Neural progenitor cell (in vitro differentiated cells): ENCODE measurements at regions not wholly inside any gene's neighbourhood (a gene's known extent, or its start where the extent isn't known, plus 50 kb on each side); places are given as distances from the start of the nearest gene placed in this dataset.

Experiments used
- DNase-seq: peaks from one replicate; pipeline ENCODE4 v3.0.0-alpha.2; 2016; ENCODE audit warnings: low spot score
- H2AFZ ChIP-seq: fragments of 200-600 bp; sonication (generic); replicated peaks from 2 replicates; pipeline ENCODE4 v1.6.1; 2016; ENCODE audit warnings: antibody characterized with exemption
- H3F3A ChIP-seq: fragments of 200-600 bp; sonication (generic); 2 replicates; pipeline ENCODE4 v1.6.1; 2016; ENCODE audit warnings: antibody characterized with exemption, low read depth
- H3K27ac ChIP-seq: fragments of 200-600 bp; sonication (generic); 2 replicates; pipeline ENCODE4 v1.5.1; 2016; ENCODE audit warnings: mild to moderate bottlenecking
- H3K27me3 ChIP-seq: fragments of 200-600 bp; sonication (generic); 2 replicates; pipeline ENCODE4 v1.6.1; 2016; ENCODE audit warnings: mild to moderate bottlenecking, moderate library complexity
- H3K36me3 ChIP-seq: fragments of 200-600 bp; sonication (generic); 2 replicates; pipeline ENCODE4 v1.5.1; 2016
- H3K4me1 ChIP-seq: fragments of 200-600 bp; sonication (generic); 2 replicates; pipeline ENCODE4 v1.6.1; 2016; ENCODE audit warnings: mixed run types
- H3K4me2 ChIP-seq: fragments of 200-600 bp; sonication (generic); 2 replicates; pipeline ENCODE4 v1.6.1; 2016
- H3K4me3 ChIP-seq: fragments of 200-600 bp; sonication (generic); 2 replicates; pipeline ENCODE4 v1.5.1; 2016
- H3K79me2 ChIP-seq: fragments of 200-600 bp; sonication (generic); 2 replicates; pipeline ENCODE4 v1.6.1; 2016; ENCODE audit warnings: low read depth
- H3K9ac ChIP-seq: fragments of 200-600 bp; sonication (generic); 2 replicates; pipeline ENCODE4 v1.6.1; 2016
- H3K9me3 ChIP-seq: fragments of 200-600 bp; sonication (generic); 2 replicates; pipeline ENCODE4 v1.5.1; 2016; ENCODE audit warnings: low read depth
- H4K20me1 ChIP-seq: fragments of 200-600 bp; sonication (generic); 2 replicates; pipeline ENCODE4 v1.6.1; 2016; ENCODE audit warnings: low read depth
- H3K27ac Mint-ChIP-seq: 3 replicates; pipeline ENCODE4 v1.8.0; 2021; ENCODE audit warnings: mixed read lengths
- H3K27me3 Mint-ChIP-seq: 2 replicates; pipeline ENCODE4 v1.8.0; 2022; ENCODE audit warnings: low read depth, mild to moderate bottlenecking, inconsistent platforms, moderate library complexity, mixed read lengths; ENCODE audit not compliant: insufficient read depth
- H3K36me3 Mint-ChIP-seq: 3 replicates; pipeline ENCODE4 v1.8.0; 2021; ENCODE audit warnings: mixed read lengths
- H3K4me1 Mint-ChIP-seq: 3 replicates; pipeline ENCODE4 v1.8.0; 2021; ENCODE audit warnings: mixed read lengths
- H3K4me3 Mint-ChIP-seq: 3 replicates; pipeline ENCODE4 v1.8.0; 2021; ENCODE audit warnings: mild to moderate bottlenecking, moderate library complexity, mixed read lengths
- H3K9me3 Mint-ChIP-seq: 3 replicates; pipeline ENCODE4 v1.8.0; 2020; ENCODE audit warnings: mixed read lengths
- EZH2 ChIP-seq: fragments of 200-600 bp; sonication (generic); IDR thresholded peaks from 2 replicates; pipeline ENCODE4 v1.6.1; 2017; ENCODE audit warnings: antibody characterized with exemption, mild to moderate bottlenecking, moderate library complexity
- EZH2phosphoT487 ChIP-seq: fragments of 200-600 bp; sonication (generic); IDR thresholded peaks from 2 replicates; pipeline ENCODE4 v1.6.1; 2017; ENCODE audit warnings: antibody characterized with exemption
- TF ChIP-seq, protein P1 (sequence below): fragments of 200-600 bp; sonication (generic); IDR thresholded peaks from 2 replicates; pipeline ENCODE4 v1.5.1; 2017; ENCODE audit warnings: antibody characterized with exemption, mild to moderate bottlenecking

DNA sequence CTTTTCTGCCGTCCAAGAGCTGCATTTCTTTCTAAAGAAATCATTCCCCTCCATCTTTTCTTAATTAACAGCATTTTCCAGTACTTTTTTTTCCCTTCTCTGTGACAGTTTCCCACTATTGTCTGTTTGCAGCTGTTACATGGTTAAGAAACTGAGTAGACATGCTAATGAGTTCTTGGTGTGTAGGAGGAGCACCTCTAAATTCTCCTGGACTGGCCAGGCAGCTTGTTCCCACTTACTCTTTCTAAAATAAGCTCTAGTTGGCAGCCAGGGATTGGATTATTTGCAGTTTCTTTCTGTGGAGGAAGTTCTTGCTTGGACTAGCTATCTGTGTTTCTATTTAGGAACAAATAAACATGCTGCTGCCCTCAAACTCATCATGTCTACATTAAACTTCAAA is 235.1 kb upstream of the GAP43 start:
- Mint-ChIP-seq H3K9me3 (no peaks in the 10 kb centered on the region), H3K27ac (no peak overlapping the region)
- no peak overlapping the region for H3K4me2 ChIP-seq

DNA sequence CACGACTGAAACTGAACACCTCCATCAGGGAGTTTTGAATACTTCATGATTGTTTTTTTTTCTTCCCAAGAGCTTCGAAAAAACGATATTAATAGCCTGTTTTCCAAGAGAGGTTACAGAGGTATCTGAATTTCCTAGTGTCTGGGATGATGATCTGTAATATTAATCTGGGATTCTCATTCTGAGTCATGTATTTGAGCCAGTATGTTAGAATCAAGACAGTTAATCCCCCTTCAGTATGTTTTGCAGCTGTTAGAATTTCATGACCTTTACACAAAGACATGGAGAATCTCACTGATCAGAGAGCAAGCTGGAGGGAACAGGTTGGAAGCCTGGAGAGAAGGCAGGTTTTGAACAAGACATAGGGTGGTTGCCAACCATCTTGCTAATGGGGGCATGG is 234.5 kb upstream of the GAP43 start:
- Mint-ChIP-seq H3K27ac (no peak overlapping the region), H3K27me3 (no peaks in the 10 kb centered on the region), H3K4me1 (peaks cover 42% of the 10 kb centered on the region), H3K4me3 (no peak overlapping the region), H3K9me3 (no peaks in the 10 kb centered on the region), H3K36me3 (no peaks in the 10 kb centered on the region)
- Histone ChIP-seq H3F3A (peaks cover 10% of the 10 kb centered on the region), H3K4me1 (peaks cover 14% of the 10 kb centered on the region), H3K27ac (no peak overlapping the region), H3K4me3 (no peak overlapping the region), H3K9me3 (no peaks in the 10 kb centered on the region), H3K9ac (no peak overlapping the region), H3K36me3 (no peaks in the 10 kb centered on the region), H3K79me2 (no peaks in the 10 kb centered on the region), H2AFZ (no peak overlapping the region), H3K4me2 (no peak overlapping the region), H3K27me3 (no peaks in the 10 kb centered on the region), H4K20me1 (no peaks in the 10 kb centered on the region)
- no peak for TF ChIP-seq EZH2phosphoT487
- TF ChIP-seq, protein P1, sequence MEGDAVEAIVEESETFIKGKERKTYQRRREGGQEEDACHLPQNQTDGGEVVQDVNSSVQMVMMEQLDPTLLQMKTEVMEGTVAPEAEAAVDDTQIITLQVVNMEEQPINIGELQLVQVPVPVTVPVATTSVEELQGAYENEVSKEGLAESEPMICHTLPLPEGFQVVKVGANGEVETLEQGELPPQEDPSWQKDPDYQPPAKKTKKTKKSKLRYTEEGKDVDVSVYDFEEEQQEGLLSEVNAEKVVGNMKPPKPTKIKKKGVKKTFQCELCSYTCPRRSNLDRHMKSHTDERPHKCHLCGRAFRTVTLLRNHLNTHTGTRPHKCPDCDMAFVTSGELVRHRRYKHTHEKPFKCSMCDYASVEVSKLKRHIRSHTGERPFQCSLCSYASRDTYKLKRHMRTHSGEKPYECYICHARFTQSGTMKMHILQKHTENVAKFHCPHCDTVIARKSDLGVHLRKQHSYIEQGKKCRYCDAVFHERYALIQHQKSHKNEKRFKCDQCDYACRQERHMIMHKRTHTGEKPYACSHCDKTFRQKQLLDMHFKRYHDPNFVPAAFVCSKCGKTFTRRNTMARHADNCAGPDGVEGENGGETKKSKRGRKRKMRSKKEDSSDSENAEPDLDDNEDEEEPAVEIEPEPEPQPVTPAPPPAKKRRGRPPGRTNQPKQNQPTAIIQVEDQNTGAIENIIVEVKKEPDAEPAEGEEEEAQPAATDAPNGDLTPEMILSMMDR: no peak
- TF ChIP-seq EZH2: no peak
- DNase-seq: no peak

More for the DNA sequence above, 235.1 kb upstream of the GAP43 start:
- no peaks in the 10 kb centered on the region for H3K36me3 ChIP-seq
- H3K27me3 ChIP-seq: no peaks in the 10 kb centered on the region
- H3K27me3 Mint-ChIP-seq: no peaks in the 10 kb centered on the region
- H3K27ac ChIP-seq: no peak overlapping the region
- peaks cover 42% of the 10 kb centered on the region for H3K4me1 Mint-ChIP-seq
- H3K79me2 ChIP-seq: no peaks in the 10 kb centered on the region
- no peak overlapping the region for H3K9ac ChIP-seq
- DNase-seq: no peak
- H3F3A ChIP-seq: peaks cover 10% of the 10 kb centered on the region
- H3K9me3 ChIP-seq: no peaks in the 10 kb centered on the region
- TF ChIP-seq EZH2 (no peak), EZH2phosphoT487 (no peak)
- TF ChIP-seq, protein P1: no peak
- no peaks in the 10 kb centered on the region for H4K20me1 ChIP-seq
- no peak overlapping the region for H3K4me3 Mint-ChIP-seq
- no peaks in the 10 kb centered on the region for H3K36me3 Mint-ChIP-seq
- no peak overlapping the region for H2AFZ ChIP-seq
- peaks cover 14% of the 10 kb centered on the region for H3K4me1 ChIP-seq
- no peak overlapping the region for H3K4me3 ChIP-seq

DNA sequence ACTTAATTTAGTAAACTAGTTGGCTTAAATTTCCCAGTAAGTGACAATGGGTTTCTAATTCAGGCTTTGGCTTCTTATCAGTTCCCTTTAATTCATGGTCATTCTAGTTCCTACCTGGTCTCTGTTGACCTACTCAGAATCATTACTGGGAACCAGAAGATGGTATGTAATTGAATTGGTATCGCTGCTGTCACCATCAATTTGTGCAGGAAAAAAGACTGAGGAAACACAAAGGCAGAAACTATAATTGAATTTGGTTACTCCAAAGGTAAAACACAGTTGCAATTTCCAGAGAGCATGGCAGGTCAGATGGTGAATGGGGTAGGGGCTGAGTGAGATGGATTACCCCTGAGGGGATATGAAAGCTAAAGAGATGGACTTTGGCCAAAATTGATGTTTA is 226.5 kb upstream of the GAP43 start:
- Histone ChIP-seq H3K4me3 (no peak overlapping the region), H3F3A (no peaks in the 10 kb centered on the region), H3K4me2 (no peak overlapping the region), H3K27ac (no peak overlapping the region), H3K9me3 (no peaks in the 10 kb centered on the region), H4K20me1 (no peaks in the 10 kb centered on the region), H3K36me3 (no peaks in the 10 kb centered on the region), H3K79me2 (no peaks in the 10 kb centered on the region), H3K27me3 (no peaks in the 10 kb centered on the region), H3K9ac (no peak overlapping the region), H3K4me1 (peaks cover 7% of the 10 kb centered on the region), H2AFZ (no peak overlapping the region)
- no peak overlapping the region for H3K27ac Mint-ChIP-seq
- H3K4me3 Mint-ChIP-seq: no peak overlapping the region
- no peaks in the 10 kb centered on the region for H3K9me3 Mint-ChIP-seq
- H3K27me3 Mint-ChIP-seq: no peaks in the 10 kb centered on the region
- no peak for TF ChIP-seq EZH2
- TF ChIP-seq, protein P1: no peak
- no peak for TF ChIP-seq EZH2phosphoT487
- peaks cover 24% of the 10 kb centered on the region for H3K4me1 Mint-ChIP-seq
- no peaks in the 10 kb centered on the region for H3K36me3 Mint-ChIP-seq
- no peak for DNase-seq

DNA sequence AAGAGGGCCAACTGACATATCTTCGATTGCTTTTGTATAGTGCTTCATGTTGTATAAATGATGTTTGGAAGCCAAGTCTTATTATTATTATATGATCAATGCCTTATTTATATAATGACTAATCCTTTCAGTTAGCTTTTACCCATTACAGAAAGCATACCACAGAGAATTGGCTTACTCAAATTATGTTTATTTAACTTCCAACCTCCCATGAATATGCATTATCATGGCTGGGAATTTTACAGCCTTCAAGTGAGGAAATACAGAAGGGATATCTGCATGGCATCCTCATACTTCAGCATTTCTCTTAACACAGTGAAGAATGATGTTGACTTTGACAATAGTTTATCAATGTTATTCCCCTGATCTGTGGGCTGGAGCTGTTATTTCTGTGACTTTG is 225.9 kb upstream of the GAP43 start:
- Mint-ChIP-seq H3K9me3 (no peaks in the 10 kb centered on the region), H3K4me3 (no peak overlapping the region), H3K27ac (no peak overlapping the region), H3K36me3 (no peaks in the 10 kb centered on the region), H3K4me1 (peaks cover 20% of the 10 kb centered on the region), H3K27me3 (no peaks in the 10 kb centered on the region)
- H3K79me2 ChIP-seq: no peaks in the 10 kb centered on the region
- no peak overlapping the region for H3K27ac ChIP-seq
- peaks cover 7% of the 10 kb centered on the region for H3K4me1 ChIP-seq
- no peaks in the 10 kb centered on the region for H3F3A ChIP-seq
- no peak overlapping the region for H3K9ac ChIP-seq
- H4K20me1 ChIP-seq: no peaks in the 10 kb centered on the region
- H3K36me3 ChIP-seq: no peaks in the 10 kb centered on the region
- H3K4me3 ChIP-seq: no peak overlapping the region
- no peak for TF ChIP-seq EZH2
- TF ChIP-seq EZH2phosphoT487: no peak
- TF ChIP-seq, protein P1: no peak
- H3K9me3 ChIP-seq: no peaks in the 10 kb centered on the region
- H3K27me3 ChIP-seq: no peaks in the 10 kb centered on the region
- H3K4me2 ChIP-seq: no peak overlapping the region
- DNase-seq: no peak
- no peak overlapping the region for H2AFZ ChIP-seq
